H9 (cell line): ENCODE measurements at regions not wholly inside any gene's neighbourhood (a gene's known extent, or its start where the extent isn't known, plus 50 kb on each side); places are given as distances from the start of the nearest gene placed in this dataset.

ENCODE experiments used
- DNase-seq: peaks from one replicate; pipeline ENCODE4 v3.0.0-alpha.2; 2017
- H2AFZ ChIP-seq: one replicate; pipeline ENCODE4 v1.6.1; 2013; ENCODE audit warnings: mild to moderate bottlenecking, low read length, control low read depth, moderate library complexity
- H2AK5ac ChIP-seq: 2 replicates; pipeline ENCODE4 v1.6.1; 2013; ENCODE audit warnings: low read length, control low read depth, mixed read lengths; ENCODE audit not compliant: insufficient read length
- H2BK120ac ChIP-seq: one replicate; pipeline ENCODE4 v1.6.1; 2013; ENCODE audit warnings: low read depth, mild to moderate bottlenecking, low read length, control low read depth, inconsistent platforms; ENCODE audit not compliant: poor library complexity, severe bottlenecking
- H2BK12ac ChIP-seq: 2 replicates; pipeline ENCODE4 v1.6.1; 2013; ENCODE audit warnings: low read length, control low read depth, mixed read lengths, low read depth; ENCODE audit not compliant: insufficient read length
- H2BK15ac ChIP-seq: 2 replicates; pipeline ENCODE4 v1.6.1; 2013; ENCODE audit warnings: low read depth, low read length, control low read depth
- H2BK20ac ChIP-seq: one replicate; pipeline ENCODE4 v1.6.1; 2013; ENCODE audit warnings: low read depth, mild to moderate bottlenecking, low read length, control low read depth, inconsistent platforms; ENCODE audit not compliant: poor library complexity, severe bottlenecking
- H2BK5ac ChIP-seq: 2 replicates; pipeline ENCODE4 v1.6.1; 2013; ENCODE audit warnings: low read length, control low read depth, mixed read lengths; ENCODE audit not compliant: insufficient read length
- H3K14ac ChIP-seq: 2 replicates; pipeline ENCODE4 v1.6.1; 2013; ENCODE audit warnings: low read length, control low read depth; ENCODE audit not compliant: insufficient read depth
- H3K18ac ChIP-seq: 2 replicates; pipeline ENCODE4 v1.6.1; 2013; ENCODE audit warnings: low read depth, mild to moderate bottlenecking, mixed read lengths, low read length, control low read depth; ENCODE audit not compliant: insufficient read length
- H3K23ac ChIP-seq: 2 replicates; pipeline ENCODE4 v1.6.1; 2013; ENCODE audit warnings: low read length, control low read depth, mixed read lengths, low read depth; ENCODE audit not compliant: insufficient read length
- H3K23me2 ChIP-seq: 2 replicates; pipeline ENCODE4 v1.6.1; 2013; ENCODE audit warnings: low read depth, mild to moderate bottlenecking, mixed read lengths, low read length, control low read depth; ENCODE audit not compliant: insufficient read length, poor library complexity, severe bottlenecking
- H3K27ac ChIP-seq: 2 replicates; pipeline ENCODE4 v1.5.1; 2013; ENCODE audit warnings: low read length, control low read depth, mixed read lengths, low read depth; ENCODE audit not compliant: insufficient read length
- H3K27me3 ChIP-seq: 2 replicates; pipeline ENCODE4 v1.6.1; 2013; ENCODE audit warnings: low read length, control low read depth, inconsistent platforms; ENCODE audit not compliant: insufficient read depth
- H3K4ac ChIP-seq: 2 replicates; pipeline ENCODE4 v1.6.1; 2013; ENCODE audit warnings: low read depth, mild to moderate bottlenecking, control low read depth, inconsistent platforms, low read length, moderate library complexity
- H3K4me1 ChIP-seq: 2 replicates; pipeline ENCODE4 v1.6.1; 2013; ENCODE audit warnings: low read length, control low read depth, inconsistent platforms; ENCODE audit not compliant: insufficient read depth
- H3K4me2 ChIP-seq: 2 replicates; pipeline ENCODE4 v1.6.1; 2013; ENCODE audit warnings: low read length, control low read depth, mixed read lengths; ENCODE audit not compliant: insufficient read length, insufficient read depth
- H3K56ac ChIP-seq: 2 replicates; pipeline ENCODE4 v1.6.1; 2013; ENCODE audit warnings: low read depth, mild to moderate bottlenecking, mixed read lengths, low read length, control low read depth; ENCODE audit not compliant: insufficient read length
- H3K79me1 ChIP-seq: 2 replicates; pipeline ENCODE4 v1.6.1; 2013; ENCODE audit warnings: low read depth, mild to moderate bottlenecking, moderate library complexity, low read length, control low read depth, inconsistent platforms; ENCODE audit not compliant: insufficient read depth, poor library complexity, severe bottlenecking
- H3K79me2 ChIP-seq: 2 replicates; pipeline ENCODE4 v1.6.1; 2013; ENCODE audit warnings: low read length, control low read depth, inconsistent platforms; ENCODE audit not compliant: insufficient read depth
- H3K9ac ChIP-seq: 2 replicates; pipeline ENCODE4 v1.6.1; 2013; ENCODE audit warnings: low read length, control low read depth, mixed read lengths; ENCODE audit not compliant: insufficient read length; ENCODE audit errors: extremely low read depth
- H3K9me3 ChIP-seq: one replicate; pipeline ENCODE4 v1.6.1; 2013; ENCODE audit warnings: low read depth, low read length, inconsistent platforms; ENCODE audit not compliant: control insufficient read depth
- H3T11ph ChIP-seq: one replicate; pipeline ENCODE4 v1.6.1; 2013; ENCODE audit warnings: mild to moderate bottlenecking, low read length, control low read depth, inconsistent platforms
- H4K20me1 ChIP-seq: one replicate; pipeline ENCODE4 v1.6.1; 2013; ENCODE audit not compliant: control insufficient read depth, insufficient read length, insufficient read depth
- H4K5ac ChIP-seq: 2 replicates; pipeline ENCODE4 v1.6.1; 2013; ENCODE audit warnings: low read depth, mild to moderate bottlenecking, mixed read lengths, low read length, control low read depth; ENCODE audit not compliant: insufficient read length
- H4K8ac ChIP-seq: replicated peaks from 2 replicates; pipeline ENCODE4 v1.6.1; 2013; ENCODE audit warnings: low read length, control low read depth, mixed read lengths, low read depth; ENCODE audit not compliant: insufficient read length
- H4K91ac ChIP-seq: 2 replicates; pipeline ENCODE4 v1.6.1; 2013; ENCODE audit warnings: low read depth, mild to moderate bottlenecking, moderate library complexity, mixed read lengths, low read length, control low read depth; ENCODE audit not compliant: insufficient read length
- H3K27ac Mint-ChIP-seq, 3 experiments: 2 replicates in 2 of 3; 3 replicates in 1 of 3; pipeline ENCODE4 v1.8.0; 2020 to 2021; ENCODE audit warnings: mixed read lengths in 3 of 3, mild to moderate bottlenecking in 1 of 3, moderate library complexity in 1 of 3
- H3K27me3 Mint-ChIP-seq: 2 replicates; pipeline ENCODE4 v1.8.0; 2021; ENCODE audit warnings: low read depth, mild to moderate bottlenecking, moderate library complexity, mixed read lengths
- H3K36me3 Mint-ChIP-seq, 3 experiments: 2 replicates in 2 of 3; 3 replicates in 1 of 3; pipeline ENCODE4 v1.8.0; 2020 to 2021; ENCODE audit warnings: low read depth in 3 of 3, mixed read lengths in 3 of 3; ENCODE audit not compliant: insufficient read depth in 1 of 3
- H3K4me1 Mint-ChIP-seq, 2 experiments: 2 replicates each; pipeline ENCODE4 v1.8.0; 2020; ENCODE audit warnings: mixed read lengths in 2 of 2
- H3K4me3 Mint-ChIP-seq, 2 experiments: 2 replicates in 1 of 2; 3 replicates in 1 of 2; pipeline ENCODE4 v1.8.0; 2020 to 2021; ENCODE audit warnings: mild to moderate bottlenecking in 2 of 2, mixed read lengths in 2 of 2, moderate library complexity in 1 of 2
- H3K9me3 Mint-ChIP-seq, 2 experiments: 2 replicates in 1 of 2; 3 replicates in 1 of 2; pipeline ENCODE4 v1.8.0; 2020; ENCODE audit warnings: mild to moderate bottlenecking in 2 of 2, mixed read lengths in 2 of 2, moderate library complexity in 1 of 2
- WGBS: extraction: QIAGEN DNeasy Blood & Tissue Kit; methylation state at CpG from one replicate; pipeline ENCODE4 v1.1.7; 2013; ENCODE audit warnings: missing lambda C conversion rate, low lambda C conversion rate, mixed read lengths; ENCODE audit not compliant: insufficient read length; ENCODE audit errors: extremely low coverage; 5-methylcytosine and 5-hydroxymethylcytosine counted together
- TF ChIP-seq, protein P1 (sequence below): fragments of 200-600 bp; sonication (generic); conservative IDR thresholded peaks from 3 replicates; pipeline ENCODE4 v1.8.0; 2021; ENCODE audit warnings: antibody characterized with exemption, mild to moderate bottlenecking

DNA sequence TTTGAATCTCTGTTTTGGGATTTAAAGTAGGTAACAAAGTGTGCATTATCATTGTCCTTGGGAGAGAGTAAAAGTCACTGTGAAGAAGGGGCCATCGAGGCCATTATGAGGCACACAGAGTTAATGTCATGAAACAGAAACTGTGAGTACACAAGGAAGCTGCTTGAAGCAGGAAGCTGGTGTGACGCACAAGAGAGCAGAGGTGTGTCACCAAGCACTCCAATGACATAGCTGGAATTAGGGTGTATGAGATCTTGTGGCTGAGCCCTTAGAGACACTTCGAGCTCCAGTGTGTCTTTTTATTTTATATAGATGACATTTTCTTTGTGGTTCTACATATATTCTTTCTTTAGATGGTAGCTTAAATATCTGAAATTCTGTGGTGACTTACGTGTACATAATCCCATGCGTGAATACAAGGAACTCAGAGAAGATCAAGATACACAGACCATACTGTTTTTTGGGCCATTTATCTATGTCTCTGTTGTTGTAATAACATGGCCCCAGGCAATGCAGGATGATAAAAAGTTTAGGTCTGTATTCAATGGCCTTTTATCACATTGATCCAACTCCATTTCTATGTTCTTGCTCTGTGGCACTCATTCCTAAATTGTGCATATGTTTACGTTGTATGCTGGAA lies 164.7 kb upstream of the FAM98A start:
- Mint-ChIP-seq H3K27me3 (no peaks in the 10 kb centered on the region; the same call in 1 of the 2 replicates), H3K27ac (peak overlapping the region in 1 of 3 experiments; percentile 1; a peak in 1 of 7 replicates), H3K9me3 (peaks cover 17 to 25% of the 10 kb centered on the region in 2 experiments), H3K4me1 (peaks cover 20 to 21% of the 10 kb centered on the region in 2 experiments), H3K4me3 (no peak overlapping the region), H3K36me3 (peaks cover 7 to 26% (median 14%) of the 10 kb centered on the region in 3 experiments; a peak in 6 of 7 replicates)
- Histone ChIP-seq H2BK20ac (no peak overlapping the region), H3K23ac (no peak overlapping the region), H2AK5ac (no peak overlapping the region), H4K20me1 (no peaks in the 10 kb centered on the region), H3K9ac (no peak overlapping the region), H3K23me2 (no peaks in the 10 kb centered on the region), H2BK12ac (no peak overlapping the region), H4K5ac (no peak overlapping the region), H3K79me2 (no peaks in the 10 kb centered on the region; the same call in 1 of the 2 replicates), H4K8ac (no peak overlapping the region), H3K79me1 (no peaks in the 10 kb centered on the region), H3K18ac (no peak overlapping the region), H3K14ac (no peak overlapping the region), H2BK5ac (no peak overlapping the region), H3K27me3 (no peaks in the 10 kb centered on the region), H3K56ac (no peak overlapping the region), H3K27ac (no peak overlapping the region), H2AFZ (no peak overlapping the region), H2BK15ac (no peak overlapping the region), H3T11ph (no peak overlapping the region), H4K91ac (no peak overlapping the region), H3K4me1 (no peaks in the 10 kb centered on the region), H3K4me2 (no peak overlapping the region), H3K4ac (no peak overlapping the region), H2BK120ac (no peak overlapping the region), H3K9me3 (no peaks in the 10 kb centered on the region)
- no CpG with 5 or more reads among the region's 6 CpGs for WGBS
- TF ChIP-seq, protein P1, sequence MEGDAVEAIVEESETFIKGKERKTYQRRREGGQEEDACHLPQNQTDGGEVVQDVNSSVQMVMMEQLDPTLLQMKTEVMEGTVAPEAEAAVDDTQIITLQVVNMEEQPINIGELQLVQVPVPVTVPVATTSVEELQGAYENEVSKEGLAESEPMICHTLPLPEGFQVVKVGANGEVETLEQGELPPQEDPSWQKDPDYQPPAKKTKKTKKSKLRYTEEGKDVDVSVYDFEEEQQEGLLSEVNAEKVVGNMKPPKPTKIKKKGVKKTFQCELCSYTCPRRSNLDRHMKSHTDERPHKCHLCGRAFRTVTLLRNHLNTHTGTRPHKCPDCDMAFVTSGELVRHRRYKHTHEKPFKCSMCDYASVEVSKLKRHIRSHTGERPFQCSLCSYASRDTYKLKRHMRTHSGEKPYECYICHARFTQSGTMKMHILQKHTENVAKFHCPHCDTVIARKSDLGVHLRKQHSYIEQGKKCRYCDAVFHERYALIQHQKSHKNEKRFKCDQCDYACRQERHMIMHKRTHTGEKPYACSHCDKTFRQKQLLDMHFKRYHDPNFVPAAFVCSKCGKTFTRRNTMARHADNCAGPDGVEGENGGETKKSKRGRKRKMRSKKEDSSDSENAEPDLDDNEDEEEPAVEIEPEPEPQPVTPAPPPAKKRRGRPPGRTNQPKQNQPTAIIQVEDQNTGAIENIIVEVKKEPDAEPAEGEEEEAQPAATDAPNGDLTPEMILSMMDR: no peak
- DNase-seq: no peak
